ENCODE measurements at regions not wholly inside any gene's neighbourhood (a gene's known extent, or its start where the extent isn't known, plus 50 kb on each side); places are given as distances from the start of the nearest gene placed in this dataset.

- no peak for TF ChIP-seq CTCF (IDR thresholded peaks at IDR 0.05; ENCODE audit: borderline replicate concordance, control extremely low read depth, extremely low read depth, insufficient read depth, missing control alignments)
- no peak for DNase-seq (ENCODE audit: low spot score)
Observed at GRCh38 chr18:45166341-45166835, 448.9 kb upstream of the SLC14A2 start.

GRCh38 chr18:45166836-45167551 is 448.3 kb upstream of the SLC14A2 start:
- in situ Hi-C loops (cut with MboI; ENCODE audit: low sequenced_read_pairs, unreplicated experiment): no loop called here
- no peak for DNase-seq (ENCODE audit: low spot score)
- TF ChIP-seq CTCF (IDR thresholded peaks at IDR 0.05; ENCODE audit: borderline replicate concordance, control extremely low read depth, extremely low read depth, insufficient read depth, missing control alignments): no peak

More at GRCh38 chr18:45166341-45166835, 448.9 kb upstream of the SLC14A2 start:
- in situ Hi-C loops (cut with MboI; ENCODE audit: low sequenced_read_pairs, unreplicated experiment): no loop called here

- TF ChIP-seq CTCF (IDR thresholded peaks at IDR 0.05; ENCODE audit: borderline replicate concordance, control extremely low read depth, extremely low read depth, insufficient read depth, missing control alignments): no peak
- in situ Hi-C loops (cut with MboI; ENCODE audit: low sequenced_read_pairs, unreplicated experiment): no loop called here
- no peak for DNase-seq (ENCODE audit: low spot score)
Observed at GRCh38 chr18:45167631-45168280, 447.5 kb upstream of the SLC14A2 start.

GRCh38 chr18:45168866-45169600 is 446.2 kb upstream of the SLC14A2 start:
- in situ Hi-C loops (cut with MboI; ENCODE audit: low sequenced_read_pairs, unreplicated experiment): no loop called here
- no peak for TF ChIP-seq CTCF (IDR thresholded peaks at IDR 0.05; ENCODE audit: borderline replicate concordance, control extremely low read depth, extremely low read depth, insufficient read depth, missing control alignments)
- DNase-seq (ENCODE audit: low spot score): no peak

GRCh38 chr18:45169610-45170009 is 445.7 kb upstream of the SLC14A2 start:
- DNase-seq (ENCODE audit: low spot score): no peak
- in situ Hi-C loops (cut with MboI; ENCODE audit: low sequenced_read_pairs, unreplicated experiment): no loop called here
- no peak for TF ChIP-seq CTCF (IDR thresholded peaks at IDR 0.05; ENCODE audit: borderline replicate concordance, control extremely low read depth, extremely low read depth, insufficient read depth, missing control alignments)

GRCh38 chr18:45171679-45172191 is 443.5 kb upstream of the SLC14A2 start:
- in situ Hi-C loops (cut with MboI; ENCODE audit: low sequenced_read_pairs, unreplicated experiment): no loop called here
- no peak for TF ChIP-seq CTCF (IDR thresholded peaks at IDR 0.05; ENCODE audit: borderline replicate concordance, control extremely low read depth, extremely low read depth, insufficient read depth, missing control alignments)
- no peak for DNase-seq (ENCODE audit: low spot score)
